T-helper 1 cell treated with Interleukin-12 subunit alpha and Interleukin-12 subunit beta and Interleukin-4 antibody, amounts not matched to agents 30 ng/mL and 1 ng/mL, for 36 hours (primary cell): ENCODE measurements at regions not wholly inside any gene's neighbourhood (a gene's known extent, or its start where the extent isn't known, plus 50 kb on each side); places are given as distances from the start of the nearest gene placed in this dataset.

Experiments
- intact Hi-C: fragments of 100-400 bp; cut with micrococcal nuclease; formaldehyde crosslinking; loops from one replicate; pipeline ENCODE4 v1.15.1; 2024

GRCh38 chr2:611519-611918, 65.7 kb downstream of the TMEM18 start:
- intact Hi-C loops = no loop called here

DNA sequence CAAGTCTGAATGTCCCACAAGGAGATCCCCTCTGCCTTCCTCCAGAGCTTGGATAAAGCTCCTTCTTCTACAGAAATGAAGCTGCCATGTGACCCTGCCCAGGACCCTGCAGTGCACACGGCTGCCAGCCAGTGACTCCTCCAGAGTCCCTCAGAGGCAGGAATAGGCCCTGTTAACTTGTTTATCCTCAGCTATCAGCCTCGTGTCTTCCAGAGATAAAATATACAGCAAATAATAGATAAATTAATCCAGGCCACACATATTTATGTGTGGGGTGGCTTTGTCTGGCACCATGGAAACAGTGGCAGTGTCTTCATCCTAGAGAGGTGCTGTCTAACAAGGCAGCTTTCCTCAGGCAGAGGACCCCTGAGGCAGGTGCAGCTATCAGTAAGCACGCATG, 66.7 kb downstream of the TMEM18 start:
- intact Hi-C loops = no loop called here

DNA sequence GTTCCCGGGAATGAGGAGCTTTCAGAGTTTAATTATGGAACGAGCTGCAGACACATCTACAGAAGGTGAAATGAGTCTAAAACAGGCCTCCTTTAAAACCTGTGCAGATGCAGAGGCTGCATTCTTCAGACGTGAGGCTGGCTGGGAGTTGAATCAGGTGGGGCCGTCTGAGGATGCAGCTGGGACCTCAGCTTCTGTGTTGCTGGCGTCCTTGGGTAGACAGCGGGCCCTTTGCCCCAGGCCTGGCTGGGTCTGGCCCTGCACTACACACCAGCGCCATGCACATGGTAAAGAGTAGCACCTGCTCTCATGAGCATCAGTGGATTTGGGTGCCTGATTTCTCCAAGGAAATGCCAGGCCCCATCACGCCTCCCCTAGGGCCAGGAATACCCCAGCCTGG, 67.3 kb downstream of the TMEM18 start:
- intact Hi-C loops = no loop called here

DNA sequence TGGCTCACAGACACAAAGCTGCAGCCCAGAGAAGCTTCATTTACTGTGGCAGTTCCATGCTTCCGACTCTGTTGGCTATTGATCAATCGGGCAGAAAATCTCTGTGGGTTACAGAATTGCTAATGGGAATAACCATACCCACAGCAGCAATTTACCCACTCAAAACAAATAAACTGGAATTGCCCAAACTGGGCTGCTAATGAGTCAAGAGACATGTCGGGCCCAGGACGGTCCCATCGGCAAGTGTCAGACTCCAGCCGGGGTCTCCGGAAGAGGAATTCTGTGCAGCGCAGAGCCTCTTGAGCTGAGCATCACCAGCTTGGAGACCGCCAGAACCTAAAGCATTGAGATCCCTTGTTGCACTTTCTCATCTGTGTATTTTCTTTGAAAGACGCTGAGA, 67.8 kb downstream of the TMEM18 start:
- intact Hi-C loops = no loop called here

- intact Hi-C loops = no loop called here
Observed at GRCh38 chr2:608711-609110, 68.5 kb downstream of the TMEM18 start.

DNA sequence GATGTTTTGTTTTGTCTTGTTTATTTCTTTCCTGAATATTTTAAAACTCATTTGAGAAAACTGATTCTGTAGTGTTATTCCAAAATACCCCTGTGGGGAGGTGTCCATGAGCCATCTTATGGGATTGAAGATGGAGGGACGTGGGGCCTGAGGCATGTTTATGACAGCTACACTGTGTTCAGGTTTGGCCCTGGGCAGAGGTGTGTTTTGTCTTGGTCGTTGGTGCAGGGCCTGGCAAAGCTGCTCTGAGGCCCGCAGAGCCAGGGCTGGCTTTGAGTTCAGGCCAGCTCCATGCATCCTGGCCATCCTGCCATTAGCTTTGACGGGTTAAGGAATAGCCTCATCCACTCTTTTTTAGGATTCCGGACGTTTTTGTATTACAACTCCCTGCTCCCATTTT, 68.9 kb downstream of the TMEM18 start:
- intact Hi-C loops = no loop called here

DNA sequence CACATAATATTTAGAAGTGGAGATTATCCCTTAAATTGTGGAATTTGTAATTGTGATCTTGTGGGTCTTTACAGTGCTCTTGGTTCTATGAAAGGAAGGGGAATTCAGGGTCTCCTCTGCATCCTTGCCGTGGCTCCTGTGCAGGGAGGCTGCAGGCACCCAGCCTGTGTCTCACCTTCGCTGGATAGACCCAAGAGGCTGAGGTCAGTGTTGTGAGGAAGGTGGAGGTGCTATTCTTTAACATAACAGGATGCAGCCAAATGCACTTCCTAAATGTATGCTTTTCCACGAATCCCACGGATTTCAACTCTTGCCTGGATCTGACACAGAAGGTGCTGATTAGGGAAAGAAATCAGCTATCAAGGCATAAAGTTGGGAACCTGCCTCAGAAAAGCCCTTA, 69.5 kb downstream of the TMEM18 start:
- intact Hi-C loops = no loop called here

- intact Hi-C loops = no loop called here
Observed at GRCh38 chr2:607172-607571, 70.0 kb downstream of the TMEM18 start.

DNA sequence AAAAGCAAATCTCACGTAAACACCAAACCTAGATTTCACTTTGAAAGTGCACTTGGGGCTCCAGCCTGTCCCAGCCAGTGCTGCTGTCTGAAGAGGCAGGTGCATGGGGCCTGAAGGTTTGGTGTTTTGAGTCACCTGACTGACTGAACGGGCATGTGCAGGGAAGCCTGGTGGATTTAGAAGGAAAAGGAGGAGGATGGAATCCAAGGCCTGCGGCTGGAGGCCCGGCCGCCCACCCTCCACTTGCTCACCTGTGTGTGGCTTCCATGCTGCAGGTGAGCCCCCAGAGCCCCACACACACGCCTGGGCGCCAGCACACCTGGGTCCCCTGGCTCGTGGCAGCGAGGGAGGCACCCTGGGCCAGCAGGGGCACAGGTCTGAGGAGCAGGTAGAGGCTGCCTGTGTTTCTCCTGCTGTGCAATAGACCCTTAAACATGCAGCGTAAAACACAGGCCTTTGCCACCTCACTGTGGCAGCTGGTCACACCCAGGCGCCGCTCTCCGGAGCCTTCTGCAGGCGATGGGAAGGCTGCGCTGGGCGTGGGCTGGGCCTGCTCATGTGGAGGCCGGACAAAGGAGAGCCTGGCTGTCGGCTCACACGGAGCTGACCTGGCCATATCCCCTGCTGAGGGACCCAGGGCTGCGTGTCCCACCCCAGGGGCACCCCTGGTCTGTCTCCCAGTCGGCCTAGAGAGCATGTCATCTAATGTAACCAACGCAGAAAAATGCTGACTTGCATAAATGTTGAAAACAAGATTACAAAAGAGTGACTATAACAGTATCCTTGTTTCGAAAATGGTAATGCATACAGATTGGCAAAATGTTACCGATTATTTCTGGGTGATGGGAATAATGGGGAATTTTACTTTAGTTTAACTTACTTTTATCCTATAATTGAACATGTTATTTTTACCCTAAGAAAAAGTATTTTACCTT, 71.3 kb downstream of the TMEM18 start:
- intact Hi-C loops = no loop called here

DNA sequence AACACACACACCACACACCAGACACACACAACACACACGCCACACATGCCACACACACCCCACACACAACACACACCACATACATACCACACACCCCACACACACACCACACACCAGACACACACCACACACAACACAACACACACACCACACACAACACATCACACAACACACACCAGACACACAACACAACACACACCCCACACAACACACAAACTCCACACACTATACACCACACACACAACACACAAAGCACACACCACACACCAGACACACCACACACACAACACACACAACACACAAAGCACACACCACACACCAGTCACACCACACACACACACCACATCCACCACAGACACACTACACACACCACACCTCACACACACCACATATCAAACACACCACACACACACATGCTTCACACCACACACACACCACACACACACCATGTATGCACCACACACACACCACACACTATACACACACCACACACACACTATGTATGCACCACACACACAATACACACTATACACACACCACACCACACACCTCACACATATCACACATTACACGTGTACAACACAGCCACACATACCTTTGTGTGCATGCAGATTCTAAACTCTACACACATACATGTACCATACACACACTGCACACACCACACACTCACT, 72.2 kb downstream of the TMEM18 start:
- intact Hi-C loops = no loop called here

GRCh38 chr2:604385-604784, 72.8 kb downstream of the TMEM18 start:
- intact Hi-C loops = no loop called here

DNA sequence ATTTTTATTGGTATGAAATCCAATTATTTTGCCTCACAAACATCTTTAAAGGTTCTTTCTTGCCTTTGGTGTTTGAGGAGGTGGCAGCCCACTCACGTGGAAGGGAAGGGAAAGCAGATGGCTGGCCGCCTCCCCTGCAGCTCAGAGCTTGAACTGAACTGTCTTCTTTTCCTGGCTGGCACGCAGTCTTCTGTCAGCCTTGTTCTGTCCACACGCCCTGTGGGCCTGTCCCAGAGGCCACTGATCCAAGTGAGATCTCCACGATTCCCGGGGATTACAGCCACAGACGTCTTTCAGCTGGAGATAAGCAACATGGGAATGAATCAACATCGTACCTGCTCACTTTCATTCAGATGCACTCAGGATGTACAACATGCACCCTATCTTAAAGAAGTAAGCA, 73.3 kb downstream of the TMEM18 start:
- intact Hi-C loops = no loop called here

- intact Hi-C loops = no loop called here
Observed at GRCh38 chr2:603427-603826, 73.8 kb downstream of the TMEM18 start.

DNA sequence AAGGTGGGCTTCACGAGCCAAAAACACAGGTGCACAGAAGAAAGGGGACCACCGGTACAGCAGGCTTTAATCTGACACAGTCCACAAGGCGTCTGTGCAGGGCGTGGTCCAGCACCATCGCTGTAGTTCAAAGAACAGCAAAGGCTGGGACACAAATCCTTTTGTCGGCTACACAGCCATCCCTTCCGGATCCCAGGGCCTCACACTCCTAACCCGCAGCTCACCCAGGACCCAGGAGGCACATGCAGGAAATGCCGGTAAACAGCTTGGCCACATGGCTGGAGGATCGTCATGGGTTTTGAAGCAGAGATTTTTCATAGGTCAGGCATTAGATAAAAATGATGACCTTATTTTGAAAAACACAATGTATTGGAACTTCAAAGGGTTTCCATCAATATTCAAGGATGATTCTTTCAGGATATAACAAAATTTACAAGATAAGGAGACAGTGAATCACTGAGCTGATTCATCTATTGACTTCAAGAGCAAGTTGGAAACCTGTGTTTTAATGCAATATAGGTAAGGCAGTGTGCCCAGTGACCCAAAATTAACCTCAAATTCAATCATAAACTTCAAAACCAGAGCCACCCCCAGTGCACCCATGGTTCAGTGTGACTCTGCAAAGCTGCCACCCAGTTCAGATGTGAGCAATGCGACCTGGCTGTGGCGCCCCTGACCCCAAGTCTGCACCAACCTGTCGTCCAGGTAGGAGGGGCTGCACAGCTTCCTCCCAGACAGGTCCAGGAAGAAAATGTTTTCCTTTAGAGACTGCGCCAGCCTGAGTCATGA, 74.4 kb downstream of the TMEM18 start:
- intact Hi-C loops = no loop called here

DNA sequence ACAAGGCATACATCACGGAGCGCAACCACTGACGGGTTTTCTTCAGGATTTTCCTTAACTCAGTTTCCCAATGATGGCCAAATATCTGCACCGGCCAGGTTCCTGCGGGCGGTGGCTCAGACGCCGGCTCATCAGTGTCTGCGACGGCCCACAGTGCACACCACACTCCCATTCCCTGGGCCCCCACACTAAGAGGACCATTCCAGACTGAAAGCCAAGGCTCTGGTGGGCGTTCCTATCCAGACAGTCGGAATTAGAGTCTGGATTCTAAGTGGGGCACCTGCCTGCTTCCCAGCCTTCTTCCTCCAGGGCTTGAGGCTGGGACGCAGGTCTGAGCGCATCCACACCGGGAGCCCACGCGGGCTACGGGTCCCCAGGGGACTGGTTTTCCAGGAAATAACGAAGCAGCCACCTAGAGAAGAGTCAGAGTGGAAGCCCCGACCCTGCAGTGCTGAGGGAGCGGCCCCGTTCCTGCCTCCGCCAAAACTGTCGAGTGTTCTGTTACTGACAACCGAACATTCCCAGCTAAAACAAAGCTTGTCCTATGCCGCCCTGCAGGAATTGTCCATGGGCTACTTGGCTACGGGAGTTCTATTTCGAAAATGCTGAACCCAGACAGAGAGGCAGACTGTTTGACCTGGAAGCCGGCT, 75.3 kb downstream of the TMEM18 start:
- intact Hi-C loops = no loop called here

DNA sequence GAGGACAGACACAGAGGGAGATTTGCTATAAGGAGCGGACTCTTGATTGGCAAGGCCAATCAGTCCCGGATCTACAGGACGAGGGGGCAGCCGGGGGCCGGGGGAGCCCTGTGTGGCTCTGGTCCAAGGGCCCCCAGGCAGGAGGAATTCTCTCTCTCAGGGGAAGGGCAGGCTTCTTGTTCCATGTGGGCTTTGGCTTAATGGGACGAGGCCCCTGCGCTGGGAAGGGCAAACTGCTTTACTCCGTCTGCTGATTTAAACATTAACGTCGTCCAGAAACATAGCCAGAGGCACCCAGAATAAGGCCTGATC, 75.9 kb downstream of the TMEM18 start:
- intact Hi-C loops = no loop called here

- intact Hi-C loops = no loop called here
Observed at GRCh38 chr2:600542-601386, 76.4 kb downstream of the TMEM18 start.

DNA sequence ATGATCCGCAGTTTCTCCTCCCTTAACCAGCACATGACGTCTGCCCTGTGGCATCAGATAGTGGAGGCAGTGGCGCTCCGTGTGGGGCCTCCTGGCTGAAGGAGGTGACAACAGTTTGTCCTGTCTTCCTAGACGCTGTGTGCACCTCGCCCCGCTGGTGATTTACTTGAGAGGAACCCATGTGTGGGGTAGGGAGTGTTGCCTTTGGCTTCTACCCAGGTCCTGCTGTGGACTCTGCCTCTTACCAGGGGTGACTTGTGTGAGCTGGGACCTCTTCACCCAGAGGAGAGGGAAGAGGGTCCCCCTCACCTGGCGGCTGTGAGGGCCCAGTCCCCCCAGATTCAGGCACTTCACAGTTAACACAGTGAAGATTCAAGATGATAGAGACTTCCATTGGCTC, 77.6 kb downstream of the TMEM18 start:
- intact Hi-C loops = no loop called here

- intact Hi-C loops = no loop called here
Observed at GRCh38 chr2:598058-598802, 79.0 kb downstream of the TMEM18 start.
